Glomerular visceral epithelial cell (primary cell): ENCODE measurements at regions not wholly inside any gene's neighbourhood (a gene's known extent, or its start where the extent isn't known, plus 50 kb on each side); places are given as distances from the start of the nearest gene placed in this dataset.
"Not testable (repeated sequence)": the region's sequence is repeated elsewhere in the genome, so short reads cannot be mapped to it uniquely, and the experiment has no call there.

Experiments
- DNase-seq: peaks from one replicate; pipeline ENCODE4 v3.0.0-alpha.2; 2016; ENCODE audit errors: extremely low spot score

GRCh38 chr7:36037121-36037662, 115.9 kb upstream of the EEPD1 start:
- DNase-seq = peak; percentile 11

GRCh38 chr7:36038063-36038721, 114.9 kb upstream of the EEPD1 start:
- DNase-seq = no peak

GRCh38 chr7:36039243-36039642, 113.8 kb upstream of the EEPD1 start:
- DNase-seq = no peak

- DNase-seq = no peak
These were observed 113.4 kb upstream of the EEPD1 start for GRCh38 chr7:36039671-36040070.

- DNase-seq = no peak
These were observed 112.4 kb upstream of the EEPD1 start for GRCh38 chr7:36040679-36041078.

GRCh38 chr7:36044101-36044892, 108.8 kb upstream of the EEPD1 start:
- DNase-seq = no peak

- DNase-seq = no peak
These were observed 107.7 kb upstream of the EEPD1 start for GRCh38 chr7:36045326-36045725.

- no peak for DNase-seq
These were observed 107.2 kb upstream of the EEPD1 start for GRCh38 chr7:36045830-36046341.

GRCh38 chr7:36047091-36047658, 105.9 kb upstream of the EEPD1 start:
- no peak for DNase-seq

- no peak for DNase-seq
These were observed 104.7 kb upstream of the EEPD1 start for GRCh38 chr7:36048141-36048901.

GRCh38 chr7:36048902-36049240, 104.2 kb upstream of the EEPD1 start:
- no peak for DNase-seq

- DNase-seq = no peak
These were observed 101.6 kb upstream of the EEPD1 start for GRCh38 chr7:36051501-36051900.

- no peak for DNase-seq
These were observed 99.5 kb upstream of the EEPD1 start for GRCh38 chr7:36053589-36053988.

GRCh38 chr7:36054637-36055036, 98.4 kb upstream of the EEPD1 start:
- DNase-seq = no peak

- no peak for DNase-seq
These were observed 97.8 kb upstream of the EEPD1 start for GRCh38 chr7:36055207-36055606.

GRCh38 chr7:36057323-36057722, 95.7 kb upstream of the EEPD1 start:
- DNase-seq = no peak

- DNase-seq = no peak
These were observed 94.9 kb upstream of the EEPD1 start for GRCh38 chr7:36058020-36058592.

- DNase-seq = not testable (repeated sequence)
These were observed 92.7 kb upstream of the EEPD1 start for GRCh38 chr7:36060388-36060787.

GRCh38 chr7:36062154-36062815, 90.8 kb upstream of the EEPD1 start:
- DNase-seq = no peak

GRCh38 chr7:36064676-36065075, 88.4 kb upstream of the EEPD1 start:
- no peak for DNase-seq
